ENCODE measurements at regions not wholly inside any gene's neighbourhood (a gene's known extent, or its start where the extent isn't known, plus 50 kb on each side); places are given as distances from the start of the nearest gene placed in this dataset.

DNA sequence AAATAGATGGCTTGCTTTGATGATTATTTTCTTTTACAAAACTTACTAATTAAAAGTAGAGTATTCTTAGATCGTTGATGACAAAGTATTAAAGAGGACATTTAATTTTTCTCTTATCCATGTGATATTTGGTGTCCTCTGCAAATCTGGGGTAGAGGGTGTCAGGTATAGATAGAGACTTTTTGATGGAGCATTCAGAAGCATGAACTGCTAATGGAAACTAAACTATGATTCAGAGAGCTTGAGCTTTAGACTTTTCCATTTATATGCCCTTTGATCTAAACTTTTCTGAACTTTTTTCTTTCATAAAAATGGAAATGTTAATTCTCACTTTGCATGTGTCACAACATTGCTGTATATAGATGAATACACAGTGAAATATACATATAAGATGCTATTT, 619.7 kb downstream of the PLCL1 start:
- Mint-ChIP-seq H3K27me3 (no peaks in the 10 kb centered on the region), H3K4me3 (no peak overlapping the region), H3K4me1 (no peaks in the 10 kb centered on the region), H3K27ac (no peak overlapping the region), H3K9me3 (ENCODE audit: insufficient read depth) (no peaks in the 10 kb centered on the region)
- Histone ChIP-seq H3K4me2 (replicated peaks; ENCODE audit: low read depth, low read length, poor library complexity, severe bottlenecking) (no peak overlapping the region), H3K4me3 (ENCODE audit: control extremely low read depth in 1 of 5, extremely low read depth in 1 of 5, insufficient read depth in 1 of 5, low read depth in 2 of 5, low read length in 4 of 5) (no peak overlapping the region), H3K27me3 (replicated peaks in 1 of 4; ENCODE audit: control extremely low read depth in 1 of 4, control insufficient read depth in 3 of 4, insufficient read depth in 4 of 4, low read length in 3 of 4) (no peaks in the 10 kb centered on the region), H3K4me1 (ENCODE audit: control insufficient read depth in 2 of 2, insufficient read depth in 2 of 2, low read length in 2 of 2) (no peaks in the 10 kb centered on the region), H3K9ac (ENCODE audit: low read length) (no peak overlapping the region), H3K27ac (ENCODE audit: low read length in 2 of 2) (no peak overlapping the region), H3K9me3 (ENCODE audit: control extremely low read depth in 1 of 3, control insufficient read depth in 2 of 3, insufficient read depth in 1 of 3, low read length in 2 of 3) (no peaks in the 10 kb centered on the region), H4K20me1 (ENCODE audit: control insufficient read depth, insufficient read depth, low read length, poor library complexity, severe bottlenecking) (no peaks in the 10 kb centered on the region), H3K79me2 (ENCODE audit: control insufficient read depth, insufficient read depth, low read length) (no peaks in the 10 kb centered on the region), H3K36me3 (replicated peaks in 1 of 2; ENCODE audit: control extremely low read depth in 1 of 2, control insufficient read depth in 1 of 2, extremely low read depth in 1 of 2, insufficient read depth in 2 of 2, low read length in 1 of 2) (no peaks in the 10 kb centered on the region), H2AFZ (ENCODE audit: insufficient read depth, low read depth, low read length, poor library complexity, severe bottlenecking) (no peak overlapping the region)
- intact Hi-C loops (cut with micrococcal nuclease): no loop called here
- ChIA-PET CTCF (no interaction called here), POLR2A (no interaction called here)
- WGBS (ENCODE audit: insufficient coverage): no CpG with 5 or more reads among the region's 1 CpG
- ATAC-seq (ENCODE audit: low read depth): no peak
- no peak for DNase-seq
- no peak for TF ChIP-seq EZH2 (IDR thresholded peaks at IDR 0.05; ENCODE audit: borderline replicate concordance, insufficient read depth, low read depth, low read length, poor library complexity, severe bottlenecking)
- TF ChIP-seq, protein P1, sequence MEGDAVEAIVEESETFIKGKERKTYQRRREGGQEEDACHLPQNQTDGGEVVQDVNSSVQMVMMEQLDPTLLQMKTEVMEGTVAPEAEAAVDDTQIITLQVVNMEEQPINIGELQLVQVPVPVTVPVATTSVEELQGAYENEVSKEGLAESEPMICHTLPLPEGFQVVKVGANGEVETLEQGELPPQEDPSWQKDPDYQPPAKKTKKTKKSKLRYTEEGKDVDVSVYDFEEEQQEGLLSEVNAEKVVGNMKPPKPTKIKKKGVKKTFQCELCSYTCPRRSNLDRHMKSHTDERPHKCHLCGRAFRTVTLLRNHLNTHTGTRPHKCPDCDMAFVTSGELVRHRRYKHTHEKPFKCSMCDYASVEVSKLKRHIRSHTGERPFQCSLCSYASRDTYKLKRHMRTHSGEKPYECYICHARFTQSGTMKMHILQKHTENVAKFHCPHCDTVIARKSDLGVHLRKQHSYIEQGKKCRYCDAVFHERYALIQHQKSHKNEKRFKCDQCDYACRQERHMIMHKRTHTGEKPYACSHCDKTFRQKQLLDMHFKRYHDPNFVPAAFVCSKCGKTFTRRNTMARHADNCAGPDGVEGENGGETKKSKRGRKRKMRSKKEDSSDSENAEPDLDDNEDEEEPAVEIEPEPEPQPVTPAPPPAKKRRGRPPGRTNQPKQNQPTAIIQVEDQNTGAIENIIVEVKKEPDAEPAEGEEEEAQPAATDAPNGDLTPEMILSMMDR (IDR thresholded peaks at IDR 0.05): no peak

- 93% methylated on average over 3 of the region's 3 CpGs for WGBS (ENCODE audit: insufficient coverage)
- Mint-ChIP-seq H3K9me3 (ENCODE audit: insufficient read depth) (no peaks in the 10 kb centered on the region), H3K27ac (no peak overlapping the region), H3K4me3 (no peak overlapping the region), H3K27me3 (no peaks in the 10 kb centered on the region), H3K4me1 (no peaks in the 10 kb centered on the region)
- no peaks in the 10 kb centered on the region for H3K4me1 ChIP-seq (ENCODE audit: control insufficient read depth in 2 of 2, insufficient read depth in 2 of 2, low read length in 2 of 2)
- ChIA-PET POLR2A (no interaction called here), CTCF (no interaction called here)
- H2AFZ ChIP-seq (ENCODE audit: insufficient read depth, low read depth, low read length, poor library complexity, severe bottlenecking): no peak overlapping the region
- H4K20me1 ChIP-seq (ENCODE audit: control insufficient read depth, insufficient read depth, low read length, poor library complexity, severe bottlenecking): no peaks in the 10 kb centered on the region
- no peak overlapping the region for H3K9ac ChIP-seq (ENCODE audit: low read length)
- H3K27ac ChIP-seq (ENCODE audit: low read length in 2 of 2): no peak overlapping the region
- H3K27me3 ChIP-seq (replicated peaks in 1 of 4; ENCODE audit: control extremely low read depth in 1 of 4, control insufficient read depth in 3 of 4, insufficient read depth in 4 of 4, low read length in 3 of 4): no peaks in the 10 kb centered on the region
- no peak overlapping the region for H3K4me3 ChIP-seq (ENCODE audit: control extremely low read depth in 1 of 5, extremely low read depth in 1 of 5, insufficient read depth in 1 of 5, low read depth in 2 of 5, low read length in 4 of 5)
- no peak overlapping the region for H3K4me2 ChIP-seq (replicated peaks; ENCODE audit: low read depth, low read length, poor library complexity, severe bottlenecking)
- intact Hi-C loops (cut with micrococcal nuclease): no loop called here
- no peaks in the 10 kb centered on the region for H3K9me3 ChIP-seq (ENCODE audit: control extremely low read depth in 1 of 3, control insufficient read depth in 2 of 3, insufficient read depth in 1 of 3, low read length in 2 of 3)
- H3K36me3 ChIP-seq (replicated peaks in 1 of 2; ENCODE audit: control extremely low read depth in 1 of 2, control insufficient read depth in 1 of 2, extremely low read depth in 1 of 2, insufficient read depth in 2 of 2, low read length in 1 of 2): no peaks in the 10 kb centered on the region
- ATAC-seq (ENCODE audit: low read depth): no peak
- DNase-seq: no peak
- TF ChIP-seq, protein P1 (IDR thresholded peaks at IDR 0.05): no peak
- H3K79me2 ChIP-seq (ENCODE audit: control insufficient read depth, insufficient read depth, low read length): no peaks in the 10 kb centered on the region
Measured at GRCh38 chr2:198417836-198418235, 613.4 kb downstream of the PLCL1 start.
